GM23338 (cell line): ENCODE measurements at regions not wholly inside any gene's neighbourhood (a gene's known extent, or its start where the extent isn't known, plus 50 kb on each side); places are given as distances from the start of the nearest gene placed in this dataset.

Source experiments
- ATAC-seq: fragments of 200-7000 bp; cut with Tn5 transposase; 3 replicates; pipeline ENCODE4 v1.9.1; 2020
- DNase-seq: peaks from one replicate; pipeline ENCODE4 v3.0.0-alpha.2; 2015; ENCODE audit warnings: low spot score
- H2AFZ ChIP-seq: fragments of 200-600 bp; sonication (generic); 2 replicates; pipeline ENCODE4 v1.8.0; 2016; ENCODE audit warnings: antibody characterized with exemption, mild to moderate bottlenecking, moderate library complexity
- H3F3A ChIP-seq: fragments of 200-600 bp; sonication (generic); replicated peaks from 2 replicates; pipeline ENCODE4 v1.8.0; 2017; ENCODE audit warnings: antibody characterized with exemption, mixed run types, low read depth
- H3K27ac ChIP-seq: fragments of 200-600 bp; sonication (generic); 2 replicates; pipeline ENCODE4 v1.6.1; 2016; ENCODE audit warnings: low read depth
- H3K27me3 ChIP-seq: fragments of 200-600 bp; sonication (generic); 2 replicates; pipeline ENCODE4 v1.8.0; 2016; ENCODE audit warnings: mild to moderate bottlenecking, mixed run types, moderate library complexity; ENCODE audit not compliant: insufficient read depth
- H3K36me3 ChIP-seq: fragments of 200-600 bp; sonication (generic); 2 replicates; pipeline ENCODE4 v1.8.0; 2016; ENCODE audit warnings: mild to moderate bottlenecking; ENCODE audit not compliant: insufficient read depth
- H3K4me1 ChIP-seq: fragments of 200-600 bp; sonication (generic); 2 replicates; pipeline ENCODE4 v1.8.0; 2016; ENCODE audit warnings: mild to moderate bottlenecking, moderate library complexity; ENCODE audit not compliant: insufficient read depth
- H3K4me2 ChIP-seq: fragments of 200-600 bp; sonication (generic); 2 replicates; pipeline ENCODE4 v1.7.1; 2017; ENCODE audit warnings: mixed run types
- H3K4me3 ChIP-seq: fragments of 200-600 bp; sonication (generic); 2 replicates; pipeline ENCODE4 v1.6.1; 2016; ENCODE audit warnings: mixed run types
- H3K79me2 ChIP-seq: fragments of 200-600 bp; sonication (generic); replicated peaks from 2 replicates; pipeline ENCODE4 v1.8.0; 2017; ENCODE audit warnings: mild to moderate bottlenecking; ENCODE audit not compliant: insufficient read depth
- H3K9me2 ChIP-seq: fragments of 200-600 bp; sonication (generic); 2 replicates; pipeline ENCODE4 v1.8.0; 2017; ENCODE audit not compliant: insufficient read depth
- H4K20me1 ChIP-seq: fragments of 200-600 bp; sonication (generic); replicated peaks from 2 replicates; pipeline ENCODE4 v1.8.0; 2017; ENCODE audit warnings: mild to moderate bottlenecking; ENCODE audit not compliant: insufficient read depth
- H3K27ac Mint-ChIP-seq: 2 replicates; pipeline ENCODE4 v1.8.0; 2020; ENCODE audit warnings: inconsistent platforms, mild to moderate bottlenecking, moderate library complexity, mixed read lengths
- H3K27me3 Mint-ChIP-seq: 3 replicates; pipeline ENCODE4 v1.8.0; 2022; ENCODE audit warnings: low read depth, mild to moderate bottlenecking, moderate library complexity, mixed read lengths, inconsistent platforms; ENCODE audit not compliant: insufficient read depth, poor library complexity
- H3K36me3 Mint-ChIP-seq: 3 replicates; pipeline ENCODE4 v1.8.0; 2021; ENCODE audit warnings: low read depth, mild to moderate bottlenecking, inconsistent platforms, moderate library complexity, mixed read lengths
- H3K4me1 Mint-ChIP-seq: 3 replicates; pipeline ENCODE4 v1.8.0; 2020; ENCODE audit warnings: mild to moderate bottlenecking, inconsistent platforms, mixed read lengths
- H3K4me3 Mint-ChIP-seq: 3 replicates; pipeline ENCODE4 v1.8.0; 2021; ENCODE audit warnings: moderate library complexity, mild to moderate bottlenecking, inconsistent platforms, mixed read lengths
- H3K9me3 Mint-ChIP-seq: 3 replicates; pipeline ENCODE4 v1.8.0; 2020; ENCODE audit warnings: moderate library complexity, mild to moderate bottlenecking, inconsistent platforms, mixed read lengths
- CREB1 ChIP-seq: fragments of 250-450 bp; sonication (Bioruptor Pico); IDR thresholded peaks from 2 replicates; pipeline ENCODE4 v1.5.0; 2020; ENCODE audit warnings: low read depth, mild to moderate bottlenecking, moderate library complexity
- EZH2 ChIP-seq: fragments of 200-600 bp; sonication (generic); IDR thresholded peaks from one replicate; pipeline ENCODE4 v1.8.0; 2017; ENCODE audit warnings: antibody characterized with exemption, mild to moderate bottlenecking, low read depth; ENCODE audit not compliant: unreplicated experiment
- EZH2phosphoT487 ChIP-seq: fragments of 200-600 bp; sonication (generic); IDR thresholded peaks from one replicate; pipeline ENCODE4 v1.8.1; 2018; ENCODE audit warnings: antibody characterized with exemption; ENCODE audit not compliant: unreplicated experiment
- JUNB ChIP-seq: IDR thresholded peaks from one replicate; pipeline ENCODE4 v1.6.1; 2016; ENCODE audit warnings: antibody characterized with exemption; ENCODE audit not compliant: unreplicated experiment
- NANOG ChIP-seq: IDR thresholded peaks from 2 replicates; pipeline ENCODE4 v1.6.1; 2016; ENCODE audit warnings: antibody characterized with exemption, borderline replicate concordance
- POLR2AphosphoS5 ChIP-seq: IDR thresholded peaks from 2 replicates; pipeline ENCODE4 v1.6.1; 2016; ENCODE audit warnings: antibody characterized with exemption, low read depth
- STAT1 ChIP-seq: IDR thresholded peaks from one replicate; pipeline ENCODE4 v1.6.1; 2016; ENCODE audit warnings: antibody characterized with exemption; ENCODE audit not compliant: unreplicated experiment
- ZNF114 ChIP-seq: fragments of 250-450 bp; sonication (Bioruptor Pico); IDR thresholded peaks from 2 replicates; pipeline ENCODE4 v1.5.0; 2020; ENCODE audit warnings: mild to moderate bottlenecking, moderate library complexity
- ZNF331 ChIP-seq: fragments of 250-450 bp; sonication (Bioruptor Pico); IDR thresholded peaks from 2 replicates; pipeline ENCODE4 v1.5.0; 2020; ENCODE audit warnings: low read depth, mild to moderate bottlenecking, moderate library complexity
- TF ChIP-seq, protein P1 (sequence below): fragments of 250-450 bp; sonication (Bioruptor Pico); IDR thresholded peaks from 2 replicates; pipeline ENCODE4 v1.5.0; 2020; ENCODE audit warnings: mild to moderate bottlenecking, moderate library complexity
- TF ChIP-seq, protein P2 (sequence below): IDR thresholded peaks from 2 replicates; pipeline ENCODE4 v1.6.1; 2016; ENCODE audit warnings: antibody characterized with exemption
- TF ChIP-seq, protein P3 (sequence below), 2 experiments: fragments of 200-600 bp in 1 of 2; sonication (generic) in 1 of 2; conservative IDR thresholded peaks; 2 replicates each; pipeline versions ENCODE4 v1.5.1 to v1.6.1; 2016 to 2017; ENCODE audit warnings: antibody characterized with exemption in 2 of 2, low read depth in 2 of 2, mild to moderate bottlenecking in 2 of 2, moderate library complexity in 1 of 2

DNA sequence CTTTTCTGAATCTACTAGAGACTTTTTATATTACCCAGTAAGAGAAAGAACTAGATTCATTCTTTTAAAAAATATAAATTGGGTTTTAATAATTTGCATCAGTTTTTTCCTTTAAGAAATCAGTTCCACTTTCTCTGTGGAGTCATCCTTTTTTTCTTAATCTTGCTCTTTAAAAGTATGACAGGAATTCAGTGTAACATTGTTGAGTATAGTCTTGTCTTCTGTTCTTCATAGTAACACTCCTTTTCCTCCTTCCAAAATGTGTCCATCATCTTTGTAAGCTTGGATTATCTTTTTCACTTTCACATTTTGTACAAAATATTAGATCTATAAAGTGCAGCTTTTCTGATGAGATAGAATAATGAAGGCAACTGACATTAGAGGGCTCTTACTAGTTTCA is 135.4 kb downstream of the HAUS1 start (continued):
- TF ChIP-seq, protein P1, sequence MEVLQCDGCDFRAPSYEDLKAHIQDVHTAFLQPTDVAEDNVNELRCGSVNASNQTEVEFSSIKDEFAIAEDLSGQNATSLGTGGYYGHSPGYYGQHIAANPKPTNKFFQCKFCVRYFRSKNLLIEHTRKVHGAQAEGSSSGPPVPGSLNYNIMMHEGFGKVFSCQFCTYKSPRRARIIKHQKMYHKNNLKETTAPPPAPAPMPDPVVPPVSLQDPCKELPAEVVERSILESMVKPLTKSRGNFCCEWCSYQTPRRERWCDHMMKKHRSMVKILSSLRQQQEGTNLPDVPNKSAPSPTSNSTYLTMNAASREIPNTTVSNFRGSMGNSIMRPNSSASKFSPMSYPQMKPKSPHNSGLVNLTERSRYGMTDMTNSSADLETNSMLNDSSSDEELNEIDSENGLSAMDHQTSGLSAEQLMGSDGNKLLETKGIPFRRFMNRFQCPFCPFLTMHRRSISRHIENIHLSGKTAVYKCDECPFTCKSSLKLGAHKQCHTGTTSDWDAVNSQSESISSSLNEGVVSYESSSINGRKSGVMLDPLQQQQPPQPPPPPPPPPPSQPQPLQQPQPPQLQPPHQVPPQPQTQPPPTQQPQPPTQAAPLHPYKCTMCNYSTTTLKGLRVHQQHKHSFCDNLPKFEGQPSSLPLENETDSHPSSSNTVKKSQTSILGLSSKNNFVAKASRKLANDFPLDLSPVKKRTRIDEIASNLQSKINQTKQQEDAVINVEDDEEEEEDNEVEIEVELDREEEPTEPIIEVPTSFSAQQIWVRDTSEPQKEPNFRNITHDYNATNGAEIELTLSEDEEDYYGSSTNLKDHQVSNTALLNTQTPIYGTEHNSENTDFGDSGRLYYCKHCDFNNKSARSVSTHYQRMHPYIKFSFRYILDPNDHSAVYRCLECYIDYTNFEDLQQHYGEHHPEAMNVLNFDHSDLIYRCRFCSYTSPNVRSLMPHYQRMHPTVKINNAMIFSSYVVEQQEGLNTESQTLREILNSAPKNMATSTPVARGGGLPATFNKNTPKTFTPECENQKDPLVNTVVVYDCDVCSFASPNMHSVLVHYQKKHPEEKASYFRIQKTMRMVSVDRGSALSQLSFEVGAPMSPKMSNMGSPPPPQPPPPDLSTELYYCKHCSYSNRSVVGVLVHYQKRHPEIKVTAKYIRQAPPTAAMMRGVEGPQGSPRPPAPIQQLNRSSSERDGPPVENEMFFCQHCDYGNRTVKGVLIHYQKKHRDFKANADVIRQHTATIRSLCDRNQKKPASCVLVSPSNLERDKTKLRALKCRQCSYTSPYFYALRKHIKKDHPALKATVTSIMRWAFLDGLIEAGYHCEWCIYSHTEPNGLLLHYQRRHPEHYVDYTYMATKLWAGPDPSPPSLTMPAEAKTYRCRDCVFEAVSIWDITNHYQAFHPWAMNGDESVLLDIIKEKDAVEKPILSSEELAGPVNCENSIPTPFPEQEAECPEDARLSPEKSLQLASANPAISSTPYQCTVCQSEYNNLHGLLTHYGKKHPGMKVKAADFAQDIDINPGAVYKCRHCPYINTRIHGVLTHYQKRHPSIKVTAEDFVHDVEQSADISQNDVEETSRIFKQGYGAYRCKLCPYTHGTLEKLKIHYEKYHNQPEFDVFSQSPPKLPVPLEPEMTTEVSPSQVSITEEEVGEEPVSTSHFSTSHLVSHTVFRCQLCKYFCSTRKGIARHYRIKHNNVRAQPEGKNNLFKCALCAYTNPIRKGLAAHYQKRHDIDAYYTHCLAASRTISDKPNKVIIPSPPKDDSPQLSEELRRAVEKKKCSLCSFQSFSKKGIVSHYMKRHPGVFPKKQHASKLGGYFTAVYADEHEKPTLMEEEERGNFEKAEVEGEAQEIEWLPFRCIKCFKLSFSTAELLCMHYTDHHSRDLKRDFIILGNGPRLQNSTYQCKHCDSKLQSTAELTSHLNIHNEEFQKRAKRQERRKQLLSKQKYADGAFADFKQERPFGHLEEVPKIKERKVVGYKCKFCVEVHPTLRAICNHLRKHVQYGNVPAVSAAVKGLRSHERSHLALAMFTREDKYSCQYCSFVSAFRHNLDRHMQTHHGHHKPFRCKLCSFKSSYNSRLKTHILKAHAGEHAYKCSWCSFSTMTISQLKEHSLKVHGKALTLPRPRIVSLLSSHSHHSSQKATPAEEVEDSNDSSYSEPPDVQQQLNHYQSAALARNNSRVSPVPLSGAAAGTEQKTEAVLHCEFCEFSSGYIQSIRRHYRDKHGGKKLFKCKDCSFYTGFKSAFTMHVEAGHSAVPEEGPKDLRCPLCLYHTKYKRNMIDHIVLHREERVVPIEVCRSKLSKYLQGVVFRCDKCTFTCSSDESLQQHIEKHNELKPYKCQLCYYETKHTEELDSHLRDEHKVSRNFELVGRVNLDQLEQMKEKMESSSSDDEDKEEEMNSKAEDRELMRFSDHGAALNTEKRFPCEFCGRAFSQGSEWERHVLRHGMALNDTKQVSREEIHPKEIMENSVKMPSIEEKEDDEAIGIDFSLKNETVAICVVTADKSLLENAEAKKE (CRISPR knock-in tag) = no peak
- TF ChIP-seq POLR2AphosphoS5 (no peak), EZH2phosphoT487 (no peak), CREB1 (CRISPR knock-in tag) (no peak), ZNF114 (CRISPR knock-in tag) (no peak), NANOG (no peak)
- TF ChIP-seq, protein P2, sequence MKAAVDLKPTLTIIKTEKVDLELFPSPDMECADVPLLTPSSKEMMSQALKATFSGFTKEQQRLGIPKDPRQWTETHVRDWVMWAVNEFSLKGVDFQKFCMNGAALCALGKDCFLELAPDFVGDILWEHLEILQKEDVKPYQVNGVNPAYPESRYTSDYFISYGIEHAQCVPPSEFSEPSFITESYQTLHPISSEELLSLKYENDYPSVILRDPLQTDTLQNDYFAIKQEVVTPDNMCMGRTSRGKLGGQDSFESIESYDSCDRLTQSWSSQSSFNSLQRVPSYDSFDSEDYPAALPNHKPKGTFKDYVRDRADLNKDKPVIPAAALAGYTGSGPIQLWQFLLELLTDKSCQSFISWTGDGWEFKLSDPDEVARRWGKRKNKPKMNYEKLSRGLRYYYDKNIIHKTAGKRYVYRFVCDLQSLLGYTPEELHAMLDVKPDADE = no peak

DNA sequence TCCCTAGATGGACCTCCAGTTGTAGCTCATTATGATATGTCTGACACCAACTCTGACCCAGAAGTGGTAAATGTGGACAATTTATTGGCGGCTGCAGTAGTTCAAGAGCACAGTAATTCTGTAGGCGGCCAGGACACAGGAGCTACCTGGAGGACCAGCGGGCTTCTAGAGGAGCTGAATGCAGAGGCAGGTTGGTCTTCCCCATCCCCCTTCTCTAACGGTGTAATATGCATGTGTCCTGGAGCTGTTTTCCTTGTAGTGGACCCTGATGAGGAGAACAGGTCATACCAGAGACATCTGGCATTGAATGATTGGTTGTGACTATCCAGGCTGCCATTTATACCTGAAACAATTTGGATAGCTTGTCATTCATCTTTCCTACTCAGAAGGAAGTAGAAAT is 135.8 kb downstream of the HAUS1 start:
- Mint-ChIP-seq H3K9me3 (no peaks in the 10 kb centered on the region), H3K4me3 (no peak overlapping the region), H3K36me3 (0 out of 3 replicates have a peak, but pooled peaks cover 3% of the 10 kb centered on the region), H3K27ac (no peak overlapping the region), H3K4me1 (peaks cover 29% of the 10 kb centered on the region), H3K27me3 (peaks cover 2% of the 10 kb centered on the region)
- H3F3A ChIP-seq = no peaks in the 10 kb centered on the region
- H3K79me2 ChIP-seq = peaks cover 18% of the 10 kb centered on the region; the same call in 1 of the 2 replicates
- ATAC-seq = peak; percentile 74
- no peak for DNase-seq
- H4K20me1 ChIP-seq = 0 out of 2 replicates have a peak, but pooled peaks cover 3% of the 10 kb centered on the region
- H2AFZ ChIP-seq = no peak overlapping the region
- H3K4me1 ChIP-seq = peaks cover 42% of the 10 kb centered on the region
- H3K27me3 ChIP-seq = no peaks in the 10 kb centered on the region
- no peaks in the 10 kb centered on the region for H3K36me3 ChIP-seq
- H3K4me3 ChIP-seq = no peak overlapping the region
- H3K4me2 ChIP-seq = no peak overlapping the region
- 0 out of 2 replicates have a peak overlapping the region, but pooled peaks have one; percentile 41 for H3K27ac ChIP-seq
- no peaks in the 10 kb centered on the region for H3K9me2 ChIP-seq
- TF ChIP-seq CREB1 (CRISPR knock-in tag) = no peak
- TF ChIP-seq STAT1 = no peak
- TF ChIP-seq, protein P2 = no peak
- no peak for TF ChIP-seq ZNF114 (CRISPR knock-in tag)
- TF ChIP-seq, protein P3, sequence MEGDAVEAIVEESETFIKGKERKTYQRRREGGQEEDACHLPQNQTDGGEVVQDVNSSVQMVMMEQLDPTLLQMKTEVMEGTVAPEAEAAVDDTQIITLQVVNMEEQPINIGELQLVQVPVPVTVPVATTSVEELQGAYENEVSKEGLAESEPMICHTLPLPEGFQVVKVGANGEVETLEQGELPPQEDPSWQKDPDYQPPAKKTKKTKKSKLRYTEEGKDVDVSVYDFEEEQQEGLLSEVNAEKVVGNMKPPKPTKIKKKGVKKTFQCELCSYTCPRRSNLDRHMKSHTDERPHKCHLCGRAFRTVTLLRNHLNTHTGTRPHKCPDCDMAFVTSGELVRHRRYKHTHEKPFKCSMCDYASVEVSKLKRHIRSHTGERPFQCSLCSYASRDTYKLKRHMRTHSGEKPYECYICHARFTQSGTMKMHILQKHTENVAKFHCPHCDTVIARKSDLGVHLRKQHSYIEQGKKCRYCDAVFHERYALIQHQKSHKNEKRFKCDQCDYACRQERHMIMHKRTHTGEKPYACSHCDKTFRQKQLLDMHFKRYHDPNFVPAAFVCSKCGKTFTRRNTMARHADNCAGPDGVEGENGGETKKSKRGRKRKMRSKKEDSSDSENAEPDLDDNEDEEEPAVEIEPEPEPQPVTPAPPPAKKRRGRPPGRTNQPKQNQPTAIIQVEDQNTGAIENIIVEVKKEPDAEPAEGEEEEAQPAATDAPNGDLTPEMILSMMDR (conservative IDR thresholded peaks at IDR 0.05; ENCODE audit: low read depth in 2 of 2) = no peak
- no peak for TF ChIP-seq NANOG
- no peak for TF ChIP-seq JUNB
- TF ChIP-seq EZH2 = no peak
- TF ChIP-seq POLR2AphosphoS5 = no peak
- no peak for TF ChIP-seq ZNF331
